H1 (cell line): ENCODE measurements at regions not wholly inside any gene's neighbourhood (a gene's known extent, or its start where the extent isn't known, plus 50 kb on each side); places are given as distances from the start of the nearest gene placed in this dataset.

Experiments
- CTCF ChIA-PET: fragments of 300-600 bp; sonication (Branson Sonifier 250); formaldehyde crosslinking; loops from one replicate; lab custom pipeline; 2021; ENCODE audit not compliant: partially characterized antibody; lab: Charles Lee
- POLR2A ChIA-PET: fragments of 300-600 bp; sonication (Branson Sonifier 250); formaldehyde crosslinking; loops from one replicate; lab custom pipeline; 2021; ENCODE audit warnings: inconsistent platforms; ENCODE audit not compliant: partially characterized antibody; lab: Charles Lee
- DNase-seq, 2 experiments: peaks; one replicate each; pipeline versions ENCODE4 v3.0.0 to v3.0.0-alpha.2; 2010 to 2022; ENCODE audit warnings: low spot score in 2 of 2, low read depth in 1 of 2, mixed read lengths in 1 of 2
- FAIRE-seq: peaks from 2 replicates; lab custom pipeline; 2011; peaks lifted over from hg19 to GRCh38; lab: Jason Lieb, UNC
- H2AFZ ChIP-seq: 2 replicates; pipeline ENCODE4 v1.8.1; 2012; ENCODE audit warnings: low read length, inconsistent platforms
- H2AK5ac ChIP-seq: 2 replicates; pipeline ENCODE4 v1.6.1; 2013; ENCODE audit warnings: low read depth, low read length
- H2BK120ac ChIP-seq: replicated peaks from 2 replicates; pipeline ENCODE3; 2013; ENCODE audit warnings: low read depth, low read length, inconsistent platforms
- H2BK12ac ChIP-seq: 2 replicates; pipeline ENCODE4 v1.6.1; 2013; ENCODE audit warnings: low read depth, low read length
- H2BK15ac ChIP-seq: 2 replicates; pipeline ENCODE4 v1.6.1; 2013; ENCODE audit warnings: low read length
- H2BK20ac ChIP-seq: 2 replicates; pipeline ENCODE4 v1.6.1; 2013; ENCODE audit warnings: low read length
- H2BK5ac ChIP-seq: 2 replicates; pipeline ENCODE4 v1.6.1; 2013; ENCODE audit warnings: low read depth, low read length
- H3K14ac ChIP-seq: 2 replicates; pipeline ENCODE4 v1.6.1; 2013; ENCODE audit warnings: inconsistent platforms; ENCODE audit not compliant: insufficient read length
- H3K18ac ChIP-seq: 2 replicates; pipeline ENCODE4 v1.6.1; 2013; ENCODE audit warnings: low read length; ENCODE audit errors: extremely low read depth
- H3K23ac ChIP-seq: 2 replicates; pipeline ENCODE4 v1.6.1; 2013; ENCODE audit warnings: inconsistent platforms; ENCODE audit not compliant: insufficient read length
- H3K23me2 ChIP-seq: 2 replicates; pipeline ENCODE4 v1.6.1; 2013; ENCODE audit warnings: low read depth, low read length
- H3K27ac ChIP-seq: 2 replicates; pipeline ENCODE4 v1.6.1; 2011; ENCODE audit warnings: low read depth, low read length, inconsistent platforms
- H3K27me3 ChIP-seq, 4 experiments: replicated peaks in 1 of 4; 1 replicate in 1 of 4; 2 replicates in 3 of 4; pipeline versions ENCODE4 v1.6.1 to v1.8.1; 2011 to 2013; ENCODE audit warnings: low read length in 3 of 4, mild to moderate bottlenecking in 3 of 4, inconsistent platforms in 2 of 4, mixed read lengths in 2 of 4, moderate library complexity in 1 of 4; ENCODE audit not compliant: control insufficient read depth in 3 of 4, insufficient read depth in 3 of 4; ENCODE audit errors: extremely low read depth in 1 of 4
- H3K36me3 ChIP-seq, 4 experiments: 2 replicates each; pipeline versions ENCODE4 v1.6.1 to v1.8.1; 2011 to 2013; ENCODE audit warnings: mild to moderate bottlenecking in 4 of 4, low read length in 3 of 4, moderate library complexity in 2 of 4, control low read depth in 1 of 4, inconsistent platforms in 1 of 4; ENCODE audit not compliant: insufficient read depth in 4 of 4, control insufficient read depth in 2 of 4
- H3K4ac ChIP-seq: replicated peaks from 2 replicates; pipeline ENCODE3; 2013; ENCODE audit warnings: low read length, low read depth, mixed read lengths, inconsistent platforms; ENCODE audit not compliant: insufficient read length
- H3K4me1 ChIP-seq, 4 experiments: replicated peaks in 1 of 4; 1 replicate in 1 of 4; 2 replicates in 3 of 4; pipeline versions ENCODE4 v1.6.1 to v1.8.1; 2011 to 2013; ENCODE audit warnings: low read length in 3 of 4, inconsistent platforms in 2 of 4, mixed read lengths in 1 of 4; ENCODE audit not compliant: insufficient read depth in 4 of 4, control insufficient read depth in 3 of 4
- H3K4me2 ChIP-seq, 2 experiments: 2 replicates each; pipeline versions ENCODE4 v1.6.1 to v1.8.1; 2011 to 2013; ENCODE audit warnings: low read depth in 2 of 2, low read length in 2 of 2, control low read depth in 1 of 2, inconsistent platforms in 1 of 2, mild to moderate bottlenecking in 1 of 2; ENCODE audit not compliant: insufficient read depth in 1 of 2
- H3K4me3 ChIP-seq, 4 experiments: fragments of 200-600, 300-600 bp in 1 of 4; sonication (generic), shearing (Covaris generic), sonication (Bioruptor Twin) in 1 of 4; 2 replicates each; pipeline versions ENCODE4 v1.5.1 to v1.8.1; 2011 to 2016; ENCODE audit warnings: low read length in 4 of 4, low read depth in 3 of 4, control low read depth in 2 of 4, inconsistent platforms in 2 of 4, mild to moderate bottlenecking in 2 of 4, mixed read lengths in 1 of 4, moderate library complexity in 1 of 4; ENCODE audit not compliant: insufficient read depth in 2 of 4; ENCODE audit errors: extremely low read depth in 1 of 4
- H3K56ac ChIP-seq: replicated peaks from 2 replicates; pipeline ENCODE3; 2013; ENCODE audit warnings: low read depth, mild to moderate bottlenecking, mixed read lengths, low read length, inconsistent platforms; ENCODE audit not compliant: insufficient read length
- H3K79me1 ChIP-seq: 2 replicates; pipeline ENCODE4 v1.6.1; 2013; ENCODE audit warnings: low read depth, low read length, control low read depth
- H3K79me2 ChIP-seq, 2 experiments: 2 replicates each; pipeline versions ENCODE4 v1.6.1 to v1.8.1; 2012 to 2013; ENCODE audit warnings: low read length in 2 of 2, mild to moderate bottlenecking in 2 of 2, inconsistent platforms in 1 of 2; ENCODE audit not compliant: insufficient read depth in 2 of 2, control insufficient read depth in 1 of 2
- H3K9ac ChIP-seq, 4 experiments: replicated peaks in 1 of 4; 1 replicate in 1 of 4; 2 replicates in 3 of 4; pipeline versions ENCODE4 v1.6.1 to v1.8.1; 2011 to 2013; ENCODE audit warnings: low read depth in 3 of 4, low read length in 3 of 4, control low read depth in 2 of 4, mild to moderate bottlenecking in 2 of 4, moderate library complexity in 2 of 4, inconsistent platforms in 1 of 4; ENCODE audit errors: extremely low read depth in 1 of 4
- H3K9me3 ChIP-seq, 2 experiments: 2 replicates each; pipeline versions ENCODE4 v1.6.1 to v1.8.1; 2012 to 2013; ENCODE audit warnings: mild to moderate bottlenecking in 2 of 2, moderate library complexity in 2 of 2, control low read depth in 1 of 2, inconsistent platforms in 1 of 2, low read depth in 1 of 2, low read length in 1 of 2, mixed read lengths in 1 of 2; ENCODE audit not compliant: insufficient read depth in 2 of 2
- H4K20me1 ChIP-seq, 2 experiments: replicated peaks in 1 of 2; 2 replicates each; pipeline versions ENCODE3 to v1.8.1; 2011 to 2013; ENCODE audit warnings: inconsistent platforms in 2 of 2, low read length in 2 of 2, mild to moderate bottlenecking in 1 of 2; ENCODE audit not compliant: insufficient read depth in 2 of 2, control insufficient read depth in 1 of 2
- H4K5ac ChIP-seq: 2 replicates; pipeline ENCODE4 v1.6.1; 2013; ENCODE audit warnings: low read length, low read depth, mixed read lengths, inconsistent platforms; ENCODE audit not compliant: insufficient read length
- H4K8ac ChIP-seq: 2 replicates; pipeline ENCODE4 v1.8.0; 2013; ENCODE audit warnings: mild to moderate bottlenecking, moderate library complexity, low read length, inconsistent platforms; ENCODE audit not compliant: insufficient read depth; ENCODE audit errors: extremely low read depth
- H4K91ac ChIP-seq: replicated peaks from 2 replicates; pipeline ENCODE3; 2013; ENCODE audit warnings: low read length, mixed read lengths, inconsistent platforms; ENCODE audit not compliant: insufficient read length
- CBX5 ChIP-seq: fragments of 300-800, 300-1000 bp; sonication (generic); IDR thresholded peaks from 2 replicates; pipeline ENCODE4 v1.7.1; 2016; ENCODE audit warnings: antibody characterized with exemption, low read length, low read depth
- CHD2 ChIP-seq: IDR thresholded peaks from 2 replicates; pipeline ENCODE4 v1.6.1; 2012; ENCODE audit warnings: low read length, improper control_type of control experiment
- CREB1 ChIP-seq: IDR thresholded peaks from 2 replicates; pipeline ENCODE4 v1.6.1; 2012; ENCODE audit warnings: inconsistent platforms
- CTBP2 ChIP-seq: IDR thresholded peaks from 2 replicates; pipeline ENCODE4 v1.7.0; 2011; ENCODE audit warnings: borderline replicate concordance, mild to moderate bottlenecking, moderate library complexity, mixed read lengths, low read length; ENCODE audit not compliant: insufficient read depth, insufficient read length
- GABPA ChIP-seq: IDR thresholded peaks from 2 replicates; pipeline ENCODE4 v1.6.1; 2011; ENCODE audit warnings: mild to moderate bottlenecking, low read length, moderate library complexity, borderline replicate concordance; ENCODE audit not compliant: insufficient read depth
- GTF2F1 ChIP-seq: IDR thresholded peaks from 2 replicates; pipeline ENCODE4 v1.6.1; 2012; ENCODE audit warnings: low read depth, low read length, improper control_type of control experiment, borderline replicate concordance
- RBBP5 ChIP-seq: IDR thresholded peaks from 2 replicates; pipeline ENCODE4 v1.7.1; 2012; ENCODE audit warnings: low read depth, mild to moderate bottlenecking, inconsistent platforms, low read length, moderate library complexity, borderline replicate concordance
- SP1 ChIP-seq: IDR thresholded peaks from 2 replicates; pipeline ENCODE4 v1.6.1; 2011; ENCODE audit warnings: low read depth, low read length
- SP2 ChIP-seq: IDR thresholded peaks from 2 replicates; pipeline ENCODE4 v1.6.1; 2012; ENCODE audit warnings: mild to moderate bottlenecking, low read length, inconsistent platforms
- SUZ12 ChIP-seq: fragments of 200-600 bp; sonication (generic); IDR thresholded peaks from 2 replicates; pipeline ENCODE4 v1.6.1; 2012; ENCODE audit warnings: mild to moderate bottlenecking, inconsistent platforms, low read length, moderate library complexity, mixed read lengths
- TAF1 ChIP-seq: IDR thresholded peaks from 2 replicates; pipeline ENCODE4 v1.6.1; 2011; ENCODE audit warnings: mild to moderate bottlenecking, low read depth, low read length
- TAF7 ChIP-seq: optimal IDR thresholded peaks from 2 replicates; pipeline ENCODE3; 2011; ENCODE audit warnings: low read depth, mild to moderate bottlenecking, inconsistent platforms, low read length, moderate library complexity, borderline replicate concordance
- TBP ChIP-seq: IDR thresholded peaks from 2 replicates; pipeline ENCODE4 v1.6.1; 2011; ENCODE audit warnings: low read depth, low read length, improper control_type of control experiment
- YY1 ChIP-seq: IDR thresholded peaks from 2 replicates; pipeline ENCODE4 v1.6.1; 2011; ENCODE audit warnings: low read depth, mild to moderate bottlenecking, low read length
- ZNF274 ChIP-seq: IDR thresholded peaks from 2 replicates; pipeline ENCODE4 v1.7.0; 2012; ENCODE audit warnings: low read length, borderline replicate concordance; ENCODE audit errors: extremely low read depth
- WGBS, 2 experiments: shearing (Covaris generic) in 1 of 2; methylation state at CpG; one replicate each; pipeline versions ENCODE4 v1.1.6 to v1.1.7; 2013 to 2015; ENCODE audit warnings: low lambda C conversion rate in 2 of 2, mixed read lengths in 2 of 2, inconsistent platforms in 1 of 2, low coverage in 1 of 2, missing lambda C conversion rate in 1 of 2; ENCODE audit not compliant: insufficient replicate concordance in 2 of 2, insufficient coverage in 1 of 2, insufficient read length in 1 of 2; ENCODE audit errors: extremely low coverage in 1 of 2, missing lambda C conversion rate in 1 of 2; 5-methylcytosine and 5-hydroxymethylcytosine counted together

DNA sequence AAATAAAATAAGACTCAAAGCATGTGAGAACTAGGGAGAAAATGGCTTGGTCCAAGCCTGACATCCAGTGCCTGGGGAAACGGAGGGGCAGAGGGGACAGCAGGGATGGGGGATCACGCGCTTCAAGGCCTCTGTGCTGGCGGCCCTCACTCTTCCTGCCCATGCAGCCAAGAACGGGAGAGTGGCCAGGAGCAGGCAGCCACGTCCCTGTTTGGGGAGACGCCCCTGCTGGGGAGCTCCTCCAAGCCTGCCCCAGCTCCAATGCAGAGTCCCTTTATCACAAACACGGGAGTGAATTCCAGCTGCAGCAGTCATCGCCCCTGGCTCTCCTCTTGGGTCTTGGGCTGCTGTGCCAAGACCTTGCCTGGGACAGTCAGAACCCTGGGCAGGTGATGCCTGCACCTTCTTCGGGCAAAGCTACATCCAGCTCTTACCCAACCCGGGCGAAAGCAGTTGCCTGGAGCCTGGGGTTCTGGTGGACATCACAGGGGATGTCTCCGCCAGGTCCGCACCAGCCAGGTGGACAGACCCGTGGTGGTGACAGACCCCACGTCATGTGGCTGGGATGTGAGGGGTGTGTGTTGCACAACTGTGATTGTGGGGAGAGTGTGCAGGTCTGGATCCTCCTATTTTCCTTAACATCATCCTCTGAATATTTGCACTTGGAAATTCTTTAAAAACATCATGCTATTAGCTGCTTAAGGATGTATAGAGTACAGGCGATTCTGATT lies 1391.3 kb downstream of the BRD1 start:
- Histone ChIP-seq H2BK5ac (no peak overlapping the region), H3K79me2 (no peaks in the 10 kb centered on the region), H3K4me2 (no peak overlapping the region), H4K8ac (no peak overlapping the region), H3K14ac (no peak overlapping the region), H3K36me3 (no peaks in the 10 kb centered on the region), H4K91ac (no peak overlapping the region), H2BK20ac (no peak overlapping the region), H2BK12ac (no peak overlapping the region), H3K4ac (no peak overlapping the region), H2BK120ac (no peak overlapping the region), H3K27ac (no peak overlapping the region), H4K5ac (no peak overlapping the region), H3K18ac (no peak overlapping the region), H2AK5ac (no peak overlapping the region), H3K9me3 (no peaks in the 10 kb centered on the region; a peak in 1 of 4 replicates), H3K4me1 (no peaks in the 10 kb centered on the region; a peak in 2 of 7 replicates), H3K23ac (no peak overlapping the region), H3K27me3 (no peaks in the 10 kb centered on the region; a peak in 1 of 7 replicates), H3K56ac (no peak overlapping the region), H3K79me1 (no peaks in the 10 kb centered on the region), H2AFZ (no peak overlapping the region), H2BK15ac (no peak overlapping the region), H3K4me3 (no peak overlapping the region), H4K20me1 (peaks cover 0 to 2% of the 10 kb centered on the region in 2 experiments), H3K9ac (no peak overlapping the region), H3K23me2 (no peaks in the 10 kb centered on the region)
- ChIA-PET POLR2A (no interaction called here), CTCF (interaction anchor here (1.2 kb wide), 1 partner anchor 10 kb away, joined by 4 read pairs; no protein-coding TSS in a partner anchor)
- TF ChIP-seq TAF1 (no peak), ZNF274 (no peak), CTBP2 (no peak), TBP (no peak), GTF2F1 (no peak), SUZ12 (no peak), CHD2 (no peak), SP2 (no peak), YY1 (no peak), GABPA (no peak), TAF7 (no peak), CBX5 (no peak), RBBP5 (no peak), SP1 (no peak), CREB1 (no peak)
- no peak for DNase-seq
- no peak for FAIRE-seq
- WGBS, 2 experiments: 86% methylated on average over 16 of the region's 17 CpGs; no CpG with 5 or more reads in 1 of the 2 experiments
